HL-60 (cell line): ENCODE measurements at regions not wholly inside any gene's neighbourhood (a gene's known extent, or its start where the extent isn't known, plus 50 kb on each side); places are given as distances from the start of the nearest gene placed in this dataset.

Experiments
- DNase-seq, 2 experiments: peaks; one replicate each; pipeline ENCODE4 v3.0.0-alpha.2; 2010 to 2020; ENCODE audit warnings: low read depth in 1 of 2, low spot score in 1 of 2
- H3K27ac ChIP-seq: fragments of 250-450 bp; sonication (Bioruptor Pico); replicated peaks from 2 replicates; pipeline ENCODE4 v1.5.1; 2020; ENCODE audit warnings: mild to moderate bottlenecking, moderate library complexity
- H3K27me3 ChIP-seq: fragments of 250-450 bp; sonication (Bioruptor Pico); 2 replicates; pipeline ENCODE4 v1.5.1; 2021; ENCODE audit warnings: mild to moderate bottlenecking, moderate library complexity; ENCODE audit not compliant: insufficient read depth, poor library complexity, severe bottlenecking
- H3K4me3 ChIP-seq: replicated peaks from 2 replicates; pipeline ENCODE4 v1.5.1; 2011; ENCODE audit warnings: mild to moderate bottlenecking, control low read depth, low read length; ENCODE audit not compliant: insufficient read depth
- GABPA ChIP-seq: IDR thresholded peaks from 2 replicates; pipeline ENCODE4 v1.6.1; 2012; ENCODE audit warnings: low read depth
- POLR2AphosphoS5 ChIP-seq: IDR thresholded peaks from 2 replicates; pipeline ENCODE4 v1.6.1; 2012; ENCODE audit warnings: low read depth
- SPI1 ChIP-seq: IDR thresholded peaks from 2 replicates; pipeline ENCODE4 v1.6.1; 2012; ENCODE audit warnings: low read depth, mild to moderate bottlenecking, borderline replicate concordance
- TF ChIP-seq, protein P1 (sequence below): IDR thresholded peaks from 2 replicates; pipeline ENCODE4 v1.6.1; 2012; ENCODE audit warnings: low read depth; ENCODE audit not compliant: insufficient replicate concordance
- TF ChIP-seq, protein P2 (sequence below): IDR thresholded peaks from one replicate; pipeline ENCODE4 v1.5.1; 2011; ENCODE audit warnings: low read length, control low read depth, inconsistent platforms; ENCODE audit not compliant: insufficient read depth

DNA sequence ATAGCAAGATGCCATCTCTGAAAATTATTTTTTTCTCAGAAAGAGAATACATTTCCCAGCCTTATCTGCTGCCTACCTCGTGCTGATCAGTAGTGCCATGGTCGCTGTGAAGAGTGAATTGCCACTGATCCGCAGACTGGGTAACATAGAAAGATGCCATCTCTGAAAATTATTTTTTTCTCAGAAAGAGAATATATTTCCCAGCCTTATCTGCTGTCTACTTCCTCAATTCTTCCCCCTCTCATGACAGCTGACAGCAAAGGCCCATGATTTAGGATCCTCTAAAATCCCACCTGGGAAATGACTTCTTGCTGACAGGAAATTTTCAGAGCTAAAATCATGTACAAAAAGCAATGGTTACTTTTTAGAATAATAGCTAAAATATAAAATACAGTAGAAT, 92.5 kb upstream of the AHR start:
- Histone ChIP-seq H3K27me3 (no peaks in the 10 kb centered on the region), H3K4me3 (no peak overlapping the region), H3K27ac (no peak overlapping the region)
- TF ChIP-seq, protein P1, sequence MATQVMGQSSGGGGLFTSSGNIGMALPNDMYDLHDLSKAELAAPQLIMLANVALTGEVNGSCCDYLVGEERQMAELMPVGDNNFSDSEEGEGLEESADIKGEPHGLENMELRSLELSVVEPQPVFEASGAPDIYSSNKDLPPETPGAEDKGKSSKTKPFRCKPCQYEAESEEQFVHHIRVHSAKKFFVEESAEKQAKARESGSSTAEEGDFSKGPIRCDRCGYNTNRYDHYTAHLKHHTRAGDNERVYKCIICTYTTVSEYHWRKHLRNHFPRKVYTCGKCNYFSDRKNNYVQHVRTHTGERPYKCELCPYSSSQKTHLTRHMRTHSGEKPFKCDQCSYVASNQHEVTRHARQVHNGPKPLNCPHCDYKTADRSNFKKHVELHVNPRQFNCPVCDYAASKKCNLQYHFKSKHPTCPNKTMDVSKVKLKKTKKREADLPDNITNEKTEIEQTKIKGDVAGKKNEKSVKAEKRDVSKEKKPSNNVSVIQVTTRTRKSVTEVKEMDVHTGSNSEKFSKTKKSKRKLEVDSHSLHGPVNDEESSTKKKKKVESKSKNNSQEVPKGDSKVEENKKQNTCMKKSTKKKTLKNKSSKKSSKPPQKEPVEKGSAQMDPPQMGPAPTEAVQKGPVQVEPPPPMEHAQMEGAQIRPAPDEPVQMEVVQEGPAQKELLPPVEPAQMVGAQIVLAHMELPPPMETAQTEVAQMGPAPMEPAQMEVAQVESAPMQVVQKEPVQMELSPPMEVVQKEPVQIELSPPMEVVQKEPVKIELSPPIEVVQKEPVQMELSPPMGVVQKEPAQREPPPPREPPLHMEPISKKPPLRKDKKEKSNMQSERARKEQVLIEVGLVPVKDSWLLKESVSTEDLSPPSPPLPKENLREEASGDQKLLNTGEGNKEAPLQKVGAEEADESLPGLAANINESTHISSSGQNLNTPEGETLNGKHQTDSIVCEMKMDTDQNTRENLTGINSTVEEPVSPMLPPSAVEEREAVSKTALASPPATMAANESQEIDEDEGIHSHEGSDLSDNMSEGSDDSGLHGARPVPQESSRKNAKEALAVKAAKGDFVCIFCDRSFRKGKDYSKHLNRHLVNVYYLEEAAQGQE, result no peak
- TF ChIP-seq, protein P2, sequence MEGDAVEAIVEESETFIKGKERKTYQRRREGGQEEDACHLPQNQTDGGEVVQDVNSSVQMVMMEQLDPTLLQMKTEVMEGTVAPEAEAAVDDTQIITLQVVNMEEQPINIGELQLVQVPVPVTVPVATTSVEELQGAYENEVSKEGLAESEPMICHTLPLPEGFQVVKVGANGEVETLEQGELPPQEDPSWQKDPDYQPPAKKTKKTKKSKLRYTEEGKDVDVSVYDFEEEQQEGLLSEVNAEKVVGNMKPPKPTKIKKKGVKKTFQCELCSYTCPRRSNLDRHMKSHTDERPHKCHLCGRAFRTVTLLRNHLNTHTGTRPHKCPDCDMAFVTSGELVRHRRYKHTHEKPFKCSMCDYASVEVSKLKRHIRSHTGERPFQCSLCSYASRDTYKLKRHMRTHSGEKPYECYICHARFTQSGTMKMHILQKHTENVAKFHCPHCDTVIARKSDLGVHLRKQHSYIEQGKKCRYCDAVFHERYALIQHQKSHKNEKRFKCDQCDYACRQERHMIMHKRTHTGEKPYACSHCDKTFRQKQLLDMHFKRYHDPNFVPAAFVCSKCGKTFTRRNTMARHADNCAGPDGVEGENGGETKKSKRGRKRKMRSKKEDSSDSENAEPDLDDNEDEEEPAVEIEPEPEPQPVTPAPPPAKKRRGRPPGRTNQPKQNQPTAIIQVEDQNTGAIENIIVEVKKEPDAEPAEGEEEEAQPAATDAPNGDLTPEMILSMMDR, result no peak
- TF ChIP-seq GABPA, result no peak
- TF ChIP-seq SPI1, result no peak
- no peak for TF ChIP-seq POLR2AphosphoS5
- no peak for DNase-seq

DNA sequence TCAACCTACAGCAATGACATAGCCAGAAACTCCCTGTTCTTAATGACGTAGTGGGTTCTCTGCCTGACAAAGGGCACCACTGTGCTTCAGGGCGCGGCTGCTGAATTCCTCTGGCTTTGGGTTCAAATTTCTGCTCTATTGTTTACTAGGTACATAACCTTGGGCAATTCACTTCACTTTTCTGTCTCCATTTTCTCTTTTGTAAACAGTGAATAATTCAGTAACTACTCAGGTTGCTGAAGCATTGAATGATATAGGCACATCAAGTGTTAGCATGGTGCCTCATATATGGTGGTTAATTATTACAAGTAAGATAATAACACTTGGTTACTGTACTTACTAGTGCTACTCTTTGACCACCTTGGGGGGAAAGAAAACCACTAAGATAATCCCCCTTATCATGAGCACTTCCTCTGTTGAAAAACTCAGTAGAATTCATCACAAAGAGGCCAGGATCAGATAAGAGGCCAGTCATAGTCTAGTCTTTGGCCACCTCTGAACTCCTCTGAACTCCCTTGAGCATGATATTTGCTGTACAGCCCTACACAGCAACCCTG, 92.0 kb upstream of the AHR start:
- Histone ChIP-seq H3K4me3 (no peak overlapping the region), H3K27ac (no peak overlapping the region), H3K27me3 (no peaks in the 10 kb centered on the region)
- no peak for DNase-seq
- TF ChIP-seq, protein P2, result no peak
- TF ChIP-seq, protein P1, result no peak
- TF ChIP-seq POLR2AphosphoS5 (no peak), SPI1 (no peak), GABPA (no peak)

DNA sequence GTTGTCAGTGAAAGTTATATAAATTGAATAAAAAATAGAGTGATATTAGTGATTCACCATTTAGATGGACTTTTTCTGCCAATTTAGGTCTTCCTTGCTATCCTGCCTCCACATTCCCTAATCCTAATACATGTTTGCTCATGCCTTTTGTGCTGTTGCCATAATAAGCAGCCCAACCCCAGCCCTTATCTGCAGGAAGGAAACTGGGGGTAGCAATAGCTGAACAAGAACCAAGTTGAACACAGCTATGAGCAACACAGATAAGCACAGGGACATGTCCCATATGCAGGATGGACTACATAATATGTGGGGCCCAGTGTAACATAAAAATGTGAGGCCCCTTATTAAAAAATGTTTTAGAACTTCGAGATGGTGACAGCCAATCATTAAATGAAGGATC, 91.2 kb upstream of the AHR start:
- Histone ChIP-seq H3K4me3 (no peak overlapping the region), H3K27ac (no peak overlapping the region), H3K27me3 (no peaks in the 10 kb centered on the region)
- TF ChIP-seq, protein P2, result no peak
- TF ChIP-seq POLR2AphosphoS5, result no peak
- TF ChIP-seq SPI1, result no peak
- no peak for TF ChIP-seq GABPA
- DNase-seq, result no peak

DNA sequence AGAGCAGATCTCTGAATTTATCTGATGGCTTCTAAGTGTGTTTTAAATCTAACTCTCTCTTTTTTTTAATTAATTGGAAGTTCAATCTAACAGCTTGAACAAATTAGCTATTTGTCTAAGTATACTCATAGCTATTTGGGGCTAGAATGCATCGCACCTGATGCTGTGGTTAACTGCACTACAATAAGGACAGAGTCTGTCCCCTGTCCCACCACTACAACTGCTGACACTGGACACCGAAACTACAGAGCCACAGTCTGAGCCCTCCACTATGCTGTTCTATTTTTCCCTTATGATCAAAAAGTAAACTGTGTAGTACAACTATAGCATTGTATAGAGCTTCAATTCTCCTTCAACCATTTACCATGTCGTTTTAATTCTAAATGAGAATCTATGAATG, 89.4 kb upstream of the AHR start:
- TF ChIP-seq, protein P2, result no peak
- no peak for TF ChIP-seq GABPA
- TF ChIP-seq POLR2AphosphoS5, result no peak
- TF ChIP-seq, protein P1, result no peak
- no peak for TF ChIP-seq SPI1
- Histone ChIP-seq H3K4me3 (no peak overlapping the region), H3K27me3 (no peaks in the 10 kb centered on the region), H3K27ac (no peak overlapping the region)
- DNase-seq, result no peak
